ENCODE measurements at regions not wholly inside any gene's neighbourhood (a gene's known extent, or its start where the extent isn't known, plus 50 kb on each side); places are given as distances from the start of the nearest gene placed in this dataset.

DNA sequence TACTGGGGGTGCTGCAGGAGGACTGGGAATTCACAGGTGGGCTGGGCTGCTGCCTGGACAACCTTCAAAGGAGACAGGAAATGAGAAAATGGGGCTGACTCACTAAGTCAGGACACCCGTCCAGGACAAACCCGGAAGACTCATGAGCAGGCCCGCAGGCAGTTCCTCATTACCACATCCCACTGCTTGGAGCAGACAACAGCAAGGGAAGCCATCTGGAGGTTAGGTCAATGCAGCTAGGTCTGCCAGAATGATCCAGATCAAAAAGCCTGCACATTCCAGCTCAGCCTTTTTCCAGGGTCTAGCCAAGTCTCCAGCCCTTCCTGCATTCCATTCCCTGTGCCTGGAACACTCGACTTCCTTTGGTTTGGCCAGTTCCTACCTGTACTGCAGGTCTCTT is 536.5 kb upstream of the CDH11 start:
- DNase-seq: no peak

- DNase-seq: no peak
These were observed 535.7 kb upstream of the CDH11 start for GRCh38 chr16:65657556-65657955.

- DNase-seq: no peak
These were observed 535.2 kb upstream of the CDH11 start for GRCh38 chr16:65657071-65657494.

DNA sequence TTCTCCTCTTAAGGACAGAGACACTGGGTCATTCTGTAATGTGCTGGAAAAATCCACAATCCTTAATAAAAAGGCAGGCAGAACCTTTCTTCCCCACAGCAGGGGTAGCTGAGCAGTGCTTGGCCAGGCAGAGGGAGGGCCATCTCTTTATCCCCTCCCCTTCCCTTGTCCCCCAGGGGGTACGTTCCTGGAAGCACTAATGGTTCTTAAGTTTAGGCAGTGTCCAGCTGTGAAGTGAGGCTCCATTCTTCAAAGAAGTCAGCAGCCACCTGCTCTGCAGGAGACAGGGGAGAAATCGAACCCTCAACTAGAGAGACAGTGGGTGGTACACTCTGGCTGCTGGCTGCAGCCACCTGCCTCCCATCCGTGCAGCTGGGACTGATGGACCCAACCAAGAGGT is 533.9 kb upstream of the CDH11 start:
- DNase-seq: no peak

GRCh38 chr16:65648101-65648500 is 526.2 kb upstream of the CDH11 start:
- DNase-seq: no peak

- DNase-seq: no peak
These were observed 523.0 kb upstream of the CDH11 start for GRCh38 chr16:65644821-65645220.

GRCh38 chr16:65641762-65642289 is 520.0 kb upstream of the CDH11 start:
- no peak for DNase-seq

GRCh38 chr16:65641049-65641761 is 519.3 kb upstream of the CDH11 start:
- DNase-seq: no peak

- no peak for DNase-seq
These were observed 513.0 kb upstream of the CDH11 start for GRCh38 chr16:65634833-65635232.

GRCh38 chr16:65634291-65634690 is 512.4 kb upstream of the CDH11 start:
- no peak for DNase-seq

GRCh38 chr16:65624666-65625065 is 502.8 kb upstream of the CDH11 start:
- DNase-seq: no peak

DNA sequence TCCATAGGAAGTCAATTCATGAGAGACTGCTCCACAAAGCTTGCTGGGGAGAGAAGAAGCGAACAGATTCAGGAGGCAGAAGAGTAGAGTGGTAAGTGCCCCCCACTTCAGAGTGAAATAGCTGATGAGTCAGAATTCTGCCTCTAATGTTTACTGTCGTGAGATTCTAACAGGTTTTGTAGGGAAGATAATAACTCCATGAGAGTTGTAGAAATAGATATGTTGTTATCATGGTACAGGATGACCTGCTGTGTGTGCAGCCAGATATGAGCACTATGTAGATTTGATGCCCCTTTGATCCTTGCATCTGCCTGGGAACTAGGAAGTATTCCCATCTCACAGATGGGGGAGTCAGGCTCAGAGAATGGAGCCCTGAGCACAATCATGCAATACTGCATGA is 502.4 kb upstream of the CDH11 start:
- DNase-seq: no peak

GRCh38 chr16:65622871-65623270 is 501.0 kb upstream of the CDH11 start:
- DNase-seq: no peak

DNA sequence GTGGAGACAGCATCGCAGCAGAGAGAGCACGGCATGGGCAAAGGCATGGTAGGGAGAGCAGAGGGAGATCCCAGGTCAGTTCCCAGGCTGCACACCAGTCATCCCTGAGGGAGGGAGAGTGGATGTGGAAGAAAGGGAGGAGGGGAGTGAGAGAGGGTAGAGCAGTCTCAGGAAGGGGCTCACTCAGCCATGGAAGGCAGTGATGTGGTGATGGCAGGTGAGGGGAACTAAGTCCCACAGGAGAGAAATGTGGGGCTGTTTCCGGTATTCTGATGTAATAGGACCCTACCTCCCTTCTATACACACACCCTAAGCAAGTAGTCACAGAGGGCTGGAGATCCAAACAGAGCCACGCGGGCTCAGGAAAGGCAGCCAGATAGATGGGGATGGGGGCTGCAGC is 500.3 kb upstream of the CDH11 start:
- DNase-seq: no peak

DNA sequence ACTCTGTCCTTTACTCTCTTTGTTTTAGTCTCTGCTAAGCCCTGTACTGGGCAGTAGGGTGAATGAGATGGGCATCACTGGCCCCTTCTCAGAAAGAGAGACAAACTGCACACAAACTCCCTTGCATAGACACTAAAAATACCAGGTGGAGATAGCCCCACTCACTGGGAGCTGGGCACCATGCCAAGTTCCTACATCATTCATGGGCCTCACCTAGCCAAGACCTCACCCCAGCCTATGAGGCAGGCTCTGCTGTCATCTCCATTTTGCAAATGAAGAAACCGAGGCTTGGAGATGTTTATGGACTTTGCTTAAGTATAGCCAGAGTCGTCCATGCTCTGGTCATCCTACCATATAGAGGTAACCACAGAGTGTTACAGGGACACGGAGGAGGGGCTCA is 499.8 kb upstream of the CDH11 start:
- DNase-seq: no peak

DNA sequence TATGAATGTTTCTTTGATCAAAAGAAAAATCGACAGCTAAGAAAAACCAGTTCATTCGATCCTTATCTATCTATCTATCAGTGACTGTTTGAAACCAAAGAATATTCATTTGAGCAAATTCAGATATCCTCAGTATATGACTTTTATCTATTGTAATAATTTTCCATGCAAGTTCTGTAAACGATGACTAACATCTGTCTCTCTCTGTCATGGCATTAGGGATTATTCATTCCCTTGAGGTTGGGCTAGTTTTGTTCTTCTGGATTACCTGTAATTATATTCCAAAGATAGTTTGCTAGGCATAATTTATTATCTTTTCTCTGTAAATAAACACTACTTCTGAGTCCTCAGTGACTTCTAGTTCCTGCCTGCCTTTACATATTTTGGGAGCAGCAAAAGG is 497.7 kb upstream of the CDH11 start:
- DNase-seq: no peak

DNA sequence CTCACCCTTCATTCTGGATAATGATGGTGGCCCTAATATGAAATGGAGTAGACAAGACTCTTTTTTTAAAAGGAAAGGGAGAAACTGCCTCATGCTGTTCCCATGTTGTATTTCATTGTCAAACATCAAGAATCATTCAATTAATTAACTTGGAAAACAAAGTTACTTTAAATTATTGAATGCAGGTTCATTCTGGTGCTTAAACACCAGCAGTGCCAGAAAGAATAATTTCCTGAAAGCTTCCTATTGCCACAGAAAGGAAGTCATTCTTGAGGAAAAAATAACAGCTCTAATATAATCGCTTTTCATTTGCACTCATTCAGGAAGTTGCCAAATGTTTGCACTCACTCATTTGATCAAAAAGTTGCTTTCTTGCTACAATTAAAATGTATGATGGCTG is 497.1 kb upstream of the CDH11 start:
- no peak for DNase-seq

DNA sequence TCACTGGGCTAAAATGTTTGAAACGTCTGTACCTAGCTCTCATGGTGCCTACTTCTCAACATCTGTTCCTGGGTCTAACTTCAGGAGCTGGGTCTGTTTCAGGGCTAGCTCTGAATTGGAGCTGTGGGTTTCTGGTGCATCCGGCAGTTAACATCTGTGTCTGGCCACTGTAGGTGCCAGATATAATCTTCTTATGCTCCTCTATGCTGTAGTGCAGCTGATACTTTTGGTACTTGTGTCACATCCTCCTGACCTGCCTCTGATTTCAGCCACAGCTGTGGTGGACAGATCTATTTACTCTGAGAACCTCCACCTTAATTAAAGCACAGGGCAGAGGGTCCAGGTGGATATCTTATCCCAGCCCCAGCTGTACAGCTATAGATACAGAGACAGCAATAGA is 496.5 kb upstream of the CDH11 start:
- no peak for DNase-seq

- DNase-seq: no peak
These were observed 495.6 kb upstream of the CDH11 start for GRCh38 chr16:65617421-65617820.

DNA sequence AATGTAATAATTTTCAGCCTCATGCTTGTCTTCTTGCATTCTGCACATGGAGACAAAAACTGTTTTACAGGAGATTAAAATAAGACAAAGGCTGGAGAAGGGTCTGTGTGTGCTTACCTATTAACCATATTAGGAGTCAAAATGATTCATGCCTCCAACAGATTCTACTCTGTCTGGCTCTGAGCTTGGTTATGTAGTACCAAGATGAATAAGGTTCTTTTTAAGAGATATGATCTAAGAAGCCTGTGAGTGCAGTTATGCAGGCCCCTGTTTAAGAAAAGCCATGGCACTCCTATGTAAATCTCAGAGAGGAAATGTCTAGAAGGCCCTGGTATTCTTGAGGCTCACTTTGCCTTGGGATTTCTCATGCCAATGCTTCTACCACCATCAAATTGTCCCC is 486.6 kb upstream of the CDH11 start:
- DNase-seq: no peak

DNA sequence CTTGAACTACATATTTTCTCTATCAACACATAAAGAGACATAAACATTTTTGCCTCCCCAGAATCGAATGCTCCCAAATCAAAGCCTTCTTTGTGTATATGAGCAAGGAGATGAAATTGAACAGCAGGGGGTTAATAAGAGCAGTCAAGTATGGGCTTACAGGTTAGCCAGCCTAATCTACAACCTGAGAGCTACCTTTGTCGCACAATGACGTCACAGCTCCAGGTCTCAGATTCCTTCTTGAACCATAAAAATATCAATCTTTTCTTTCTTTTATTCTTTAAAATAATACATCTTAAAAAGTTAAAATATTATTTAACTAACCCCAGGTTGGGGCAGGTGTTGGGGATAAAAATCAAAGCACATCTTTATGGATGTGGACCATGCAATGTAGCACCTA is 482.9 kb upstream of the CDH11 start:
- DNase-seq: no peak

GRCh38 chr16:65601781-65602180 is 479.9 kb upstream of the CDH11 start:
- no peak for DNase-seq

DNA sequence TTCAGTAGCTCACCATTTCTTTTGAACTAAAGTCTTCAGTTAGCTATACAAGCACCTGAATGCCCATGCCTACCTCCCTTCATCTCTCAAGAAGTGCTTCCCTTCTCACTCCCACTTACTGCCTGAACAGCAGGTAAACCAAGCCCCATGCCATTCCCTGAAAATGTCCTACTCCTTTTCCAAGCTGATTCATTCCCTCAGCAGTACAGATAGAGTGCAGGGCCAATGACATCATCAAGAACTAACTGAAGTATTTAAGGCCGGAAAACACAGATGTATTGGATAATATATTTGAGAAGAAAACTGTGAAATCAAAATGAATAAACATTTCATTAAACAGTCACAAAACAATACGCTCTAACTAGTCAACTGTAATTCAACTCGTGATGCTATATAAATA is 478.8 kb upstream of the CDH11 start:
- no peak for DNase-seq

- DNase-seq: no peak
These were observed 478.2 kb upstream of the CDH11 start for GRCh38 chr16:65600046-65600445.

GRCh38 chr16:65598621-65599020 is 476.8 kb upstream of the CDH11 start:
- no peak for DNase-seq
